K562 (cell line): ENCODE measurements at regions not wholly inside any gene's neighbourhood (a gene's known extent, or its start where the extent isn't known, plus 50 kb on each side); places are given as distances from the start of the nearest gene placed in this dataset.

Experiments used
- ATAC-seq: fragments of 200-7000 bp; cut with Tn5 transposase; 3 replicates; pipeline ENCODE4 v1.9.1; 2020; ENCODE audit warnings: moderate library complexity
- BruUV-seq: library from RNA; stranded (reverse); fragments of 400-500 nt; replicated peaks from 2 replicates; lab custom pipeline; 2021; lab: Mats Ljungman, UMichigan
- CTCF ChIA-PET: fragments of 300-600 bp; formaldehyde crosslinking; extraction: SDS; loops from one replicate; lab custom pipeline; 2021; ENCODE audit warnings: low intra/inter-chr PET ratio; lab: Yijun Ruan, JAX
- POLR2A ChIA-PET: fragments of 300-600, 350-650 bp; sonication (Branson Sonifier 250); formaldehyde crosslinking; extraction: SDS; loops from one replicate; lab custom pipeline; 2021; ENCODE audit warnings: antibody characterized with exemption, inconsistent platforms; lab: Yijun Ruan, JAX
- DNase-seq, 4 experiments: peaks; one replicate each; pipeline versions ENCODE4 v3.0.0 to v3.0.0-alpha.2; 2011 to 2018; ENCODE audit warnings: low spot score in 3 of 4, mixed read lengths in 3 of 4; ENCODE audit errors: extremely low read depth in 1 of 4
- FAIRE-seq: peaks from 2 replicates; lab custom pipeline; 2011; peaks lifted over from hg19 to GRCh38; lab: Jason Lieb, UNC
- H2AFZ ChIP-seq: 2 replicates; pipeline ENCODE4 v1.6.0; 2011; ENCODE audit warnings: low read depth, low read length, control low read depth, inconsistent platforms
- H3K27ac ChIP-seq: fragments of 200-600 bp; 3 replicates; pipeline ENCODE4 v1.8.0; 2011; ENCODE audit warnings: low read depth, mild to moderate bottlenecking, control low read depth, inconsistent platforms, low read length, moderate library complexity, mixed read lengths; ENCODE audit errors: extremely low read depth
- H3K27me3 ChIP-seq, 2 experiments: fragments of 300-600 bp in 1 of 2; 2 replicates in 1 of 2; 3 replicates in 1 of 2; pipeline versions ENCODE4 v1.6.0 to v1.8.0; 2011; ENCODE audit warnings: inconsistent platforms in 2 of 2, low read length in 2 of 2, mild to moderate bottlenecking in 1 of 2, mixed read lengths in 1 of 2, moderate library complexity in 1 of 2; ENCODE audit not compliant: control insufficient read depth in 2 of 2, insufficient read depth in 2 of 2
- H3K36me3 ChIP-seq: fragments of 300-600 bp; 3 replicates; pipeline ENCODE4 v1.8.0; 2011; ENCODE audit warnings: mild to moderate bottlenecking, low read length, inconsistent platforms; ENCODE audit not compliant: control insufficient read depth, insufficient read depth
- H3K4me1 ChIP-seq, 2 experiments: fragments of 200-600 bp in 1 of 2; replicated peaks in 1 of 2; 2 replicates in 1 of 2; 3 replicates in 1 of 2; pipeline versions ENCODE4 v1.5.1 to v1.8.0; 2011; ENCODE audit warnings: inconsistent platforms in 2 of 2, low read length in 2 of 2, mild to moderate bottlenecking in 1 of 2, mixed read lengths in 1 of 2, moderate library complexity in 1 of 2; ENCODE audit not compliant: control insufficient read depth in 2 of 2, insufficient read depth in 2 of 2
- H3K4me2 ChIP-seq: 2 replicates; pipeline ENCODE4 v1.6.1; 2011; ENCODE audit warnings: low read length, control low read depth, inconsistent platforms, mixed read lengths; ENCODE audit not compliant: insufficient read depth
- H3K4me3 ChIP-seq: fragments of 200-600 bp; sonication (generic), shearing (Covaris generic); 2 replicates; pipeline ENCODE4 v1.5.1; 2016; ENCODE audit warnings: control low read depth, inconsistent platforms
- H3K79me2 ChIP-seq: fragments of 200-600 bp; 3 replicates; pipeline ENCODE4 v1.8.0; 2011; ENCODE audit warnings: low read length, inconsistent platforms; ENCODE audit not compliant: control insufficient read depth, insufficient read depth
- H3K9ac ChIP-seq, 2 experiments: 2 replicates each; pipeline versions ENCODE4 v1.6.0 to v1.6.1; 2011; ENCODE audit warnings: low read depth in 2 of 2, low read length in 2 of 2, control low read depth in 1 of 2, inconsistent platforms in 1 of 2, mild to moderate bottlenecking in 1 of 2, mixed read lengths in 1 of 2; ENCODE audit not compliant: insufficient read depth in 1 of 2
- H3K9me1 ChIP-seq: one replicate; pipeline ENCODE4 v1.6.0; 2011; ENCODE audit warnings: inconsistent platforms, mild to moderate bottlenecking, low read length, moderate library complexity; ENCODE audit not compliant: control insufficient read depth, insufficient read depth
- H3K9me3 ChIP-seq: replicated peaks from 2 replicates; pipeline ENCODE4 v1.5.1; 2011; ENCODE audit warnings: low read depth, low read length, inconsistent platforms; ENCODE audit not compliant: control insufficient read depth, insufficient read depth
- H4K20me1 ChIP-seq: replicated peaks from 2 replicates; pipeline ENCODE4 v1.6.1; 2011; ENCODE audit warnings: low read length, inconsistent platforms, mixed read lengths; ENCODE audit not compliant: control insufficient read depth, insufficient read depth
- CBX2 ChIP-seq: fragments of 200-600 bp; sonication (generic); IDR thresholded peaks from one replicate; pipeline ENCODE4 v1.6.1; 2012; ENCODE audit warnings: mild to moderate bottlenecking, low read length, inconsistent platforms; ENCODE audit not compliant: insufficient read depth, poor library complexity, severe bottlenecking
- CC2D1A ChIP-seq: fragments of 450-650 bp; IDR thresholded peaks from 2 replicates; pipeline ENCODE4 v1.6.1; 2017; ENCODE audit warnings: mild to moderate bottlenecking
- FOSL1 ChIP-seq: fragments of 200-800 bp; sonication (Bioruptor generic); conservative IDR thresholded peaks from 2 replicates; pipeline ENCODE4 v1.6.1; 2016; ENCODE audit warnings: missing genetic modification characterization, missing compliant biosample characterization
- HLTF ChIP-seq: fragments of 450-650 bp; IDR thresholded peaks from 2 replicates; pipeline ENCODE4 v1.6.1; 2016
- IRF2 ChIP-seq: sonication (generic); formaldehyde crosslinking; IDR thresholded peaks from 2 replicates; pipeline ENCODE4 v1.8.1; 2022; ENCODE audit warnings: mild to moderate bottlenecking, missing genetic modification reagents
- MYC ChIP-seq, 2 experiments: fragments of 250-450 bp in 1 of 2; sonication (Bioruptor Pico) in 1 of 2; IDR thresholded peaks; 2 replicates each; pipeline versions ENCODE4 v1.5.1 to v1.6.1; 2012 to 2021; ENCODE audit warnings: low read depth in 2 of 2, borderline replicate concordance in 1 of 2, improper control_type of control experiment in 1 of 2, low read length in 1 of 2, mild to moderate bottlenecking in 1 of 2, moderate library complexity in 1 of 2
- PML ChIP-seq: IDR thresholded peaks from 2 replicates; pipeline ENCODE4 v1.6.1; 2012; ENCODE audit warnings: low read length, inconsistent platforms
- RBM34 ChIP-seq: fragments of 200-400 bp; formaldehyde crosslinking; IDR thresholded peaks from 2 replicates; pipeline ENCODE4 v1.6.1; 2018; ENCODE audit warnings: low read length, borderline replicate concordance; ENCODE audit not compliant: insufficient read depth
- SMARCE1 ChIP-seq: fragments of 450-650 bp; IDR thresholded peaks from 2 replicates; pipeline ENCODE4 v1.7.1; 2016; ENCODE audit warnings: mild to moderate bottlenecking
- SRSF9 ChIP-seq: fragments of 200-400 bp; formaldehyde crosslinking; IDR thresholded peaks from 2 replicates; pipeline ENCODE4 v1.6.1; 2017; ENCODE audit warnings: low read depth, low read length, borderline replicate concordance
- TGIF2 ChIP-seq: sonication (generic); formaldehyde crosslinking; IDR thresholded peaks from 2 replicates; pipeline ENCODE4 v1.8.1; 2022; ENCODE audit warnings: mild to moderate bottlenecking, missing genetic modification reagents, moderate library complexity
- TOE1 ChIP-seq, 2 experiments: fragments of 450-650 bp in 1 of 2; sonication (generic) in 1 of 2; formaldehyde crosslinking in 1 of 2; IDR thresholded peaks; 2 replicates each; pipeline versions ENCODE4 v1.7.1 to v1.8.0; 2016 to 2022; ENCODE audit warnings: borderline replicate concordance in 2 of 2, mild to moderate bottlenecking in 2 of 2, antibody characterized with exemption in 1 of 2, inconsistent platforms in 1 of 2, low read depth in 1 of 2, missing genetic modification reagents in 1 of 2, moderate library complexity in 1 of 2
- ZNF324 ChIP-seq: fragments of 250-450 bp; sonication (Bioruptor Pico); IDR thresholded peaks from 2 replicates; pipeline ENCODE4 v1.4.0; 2020; ENCODE audit warnings: mild to moderate bottlenecking
- ZNF785 ChIP-seq: fragments of 250-450 bp; sonication (Bioruptor Pico); IDR thresholded peaks from 2 replicates; pipeline ENCODE4 v1.4.0; 2020; ENCODE audit warnings: mild to moderate bottlenecking
- WGBS: fragments of 100-300 bp; shearing (Covaris generic); methylation state at CpG from one replicate; pipeline ENCODE4 v1.1.6; 2016; ENCODE audit warnings: low coverage, mixed read lengths; ENCODE audit not compliant: insufficient coverage; ENCODE audit errors: missing lambda C conversion rate; 5-methylcytosine and 5-hydroxymethylcytosine counted together
- in situ Hi-C: fragments of 300-500 bp; cut with MboI; formaldehyde crosslinking; loops from 4 replicates; pipeline ENCODE4 v1.15.0; 2018; ENCODE audit warnings: inconsistent platforms, mixed read lengths
- intact Hi-C: fragments of 100-400 bp; cut with micrococcal nuclease; formaldehyde crosslinking; loops from 2 replicates; pipeline ENCODE4 v1.14.2; 2022
- TF ChIP-seq, protein P1 (sequence below): fragments of 450-650 bp; IDR thresholded peaks from 2 replicates; pipeline ENCODE4 v1.6.1; 2016; ENCODE audit warnings: missing biosample characterization, missing genetic modification characterization
- TF ChIP-seq, protein P2 (sequence below): fragments of 200-400 bp; formaldehyde crosslinking; IDR thresholded peaks from 2 replicates; pipeline ENCODE4 v1.6.1; 2017; ENCODE audit warnings: mild to moderate bottlenecking, low read depth, low read length, moderate library complexity
- TF ChIP-seq, protein P3 (sequence below): fragments of 250-450 bp; sonication (Bioruptor Pico); IDR thresholded peaks from 2 replicates; pipeline ENCODE4 v1.5.0; 2021; ENCODE audit warnings: mild to moderate bottlenecking, moderate library complexity

DNA sequence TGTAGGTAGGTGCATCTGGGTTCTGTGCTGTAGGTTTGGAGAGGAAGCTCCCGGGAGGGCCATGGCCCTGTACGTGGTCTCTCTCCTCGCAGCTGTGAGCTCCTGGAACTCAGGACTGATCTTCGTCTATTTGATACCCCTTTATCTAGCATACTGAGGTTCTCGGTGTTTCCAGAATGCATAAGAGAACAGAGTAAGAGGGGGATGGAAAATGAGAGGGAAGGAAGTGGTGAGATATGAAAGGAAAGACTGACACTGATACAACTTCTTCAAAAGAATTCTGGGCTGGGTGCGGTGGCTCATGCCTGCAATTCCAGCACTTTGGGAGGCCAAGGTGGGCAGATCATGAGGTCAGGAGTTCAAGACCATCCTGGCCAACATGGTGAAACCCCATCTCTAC, 90.7 kb downstream of the CHRD start:
- DNase-seq (no peak), ATAC-seq (no peak), FAIRE-seq (no peak)
- TF ChIP-seq TOE1 (IDR thresholded peaks at IDR 0.05; ENCODE audit: borderline replicate concordance) (no peak), TOE1 (CRISPR knock-in tag; IDR thresholded peaks at IDR 0.05; ENCODE audit: borderline replicate concordance, low read depth) (no peak), ZNF324 (CRISPR knock-in tag) (no peak), PML (no peak), CC2D1A (no peak), HLTF (no peak), SRSF9 (no peak), CBX2 (no peak), TGIF2 (CRISPR knock-in tag) (no peak), IRF2 (no peak), ZNF785 (CRISPR knock-in tag) (no peak), RBM34 (no peak), SMARCE1 (no peak), MYC (IDR thresholded peaks at IDR 0.05; ENCODE audit: low read depth, low read length) (no peak), MYC (CRISPR knock-in tag; IDR thresholded peaks at IDR 0.05; ENCODE audit: borderline replicate concordance, low read depth) (no peak), FOSL1 (tag) (no peak)
- TF ChIP-seq, protein P1, sequence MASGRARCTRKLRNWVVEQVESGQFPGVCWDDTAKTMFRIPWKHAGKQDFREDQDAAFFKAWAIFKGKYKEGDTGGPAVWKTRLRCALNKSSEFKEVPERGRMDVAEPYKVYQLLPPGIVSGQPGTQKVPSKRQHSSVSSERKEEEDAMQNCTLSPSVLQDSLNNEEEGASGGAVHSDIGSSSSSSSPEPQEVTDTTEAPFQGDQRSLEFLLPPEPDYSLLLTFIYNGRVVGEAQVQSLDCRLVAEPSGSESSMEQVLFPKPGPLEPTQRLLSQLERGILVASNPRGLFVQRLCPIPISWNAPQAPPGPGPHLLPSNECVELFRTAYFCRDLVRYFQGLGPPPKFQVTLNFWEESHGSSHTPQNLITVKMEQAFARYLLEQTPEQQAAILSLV (tag): no peak
- TF ChIP-seq, protein P2, sequence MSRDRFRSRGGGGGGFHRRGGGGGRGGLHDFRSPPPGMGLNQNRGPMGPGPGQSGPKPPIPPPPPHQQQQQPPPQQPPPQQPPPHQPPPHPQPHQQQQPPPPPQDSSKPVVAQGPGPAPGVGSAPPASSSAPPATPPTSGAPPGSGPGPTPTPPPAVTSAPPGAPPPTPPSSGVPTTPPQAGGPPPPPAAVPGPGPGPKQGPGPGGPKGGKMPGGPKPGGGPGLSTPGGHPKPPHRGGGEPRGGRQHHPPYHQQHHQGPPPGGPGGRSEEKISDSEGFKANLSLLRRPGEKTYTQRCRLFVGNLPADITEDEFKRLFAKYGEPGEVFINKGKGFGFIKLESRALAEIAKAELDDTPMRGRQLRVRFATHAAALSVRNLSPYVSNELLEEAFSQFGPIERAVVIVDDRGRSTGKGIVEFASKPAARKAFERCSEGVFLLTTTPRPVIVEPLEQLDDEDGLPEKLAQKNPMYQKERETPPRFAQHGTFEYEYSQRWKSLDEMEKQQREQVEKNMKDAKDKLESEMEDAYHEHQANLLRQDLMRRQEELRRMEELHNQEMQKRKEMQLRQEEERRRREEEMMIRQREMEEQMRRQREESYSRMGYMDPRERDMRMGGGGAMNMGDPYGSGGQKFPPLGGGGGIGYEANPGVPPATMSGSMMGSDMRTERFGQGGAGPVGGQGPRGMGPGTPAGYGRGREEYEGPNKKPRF: no peak
- TF ChIP-seq, protein P3, sequence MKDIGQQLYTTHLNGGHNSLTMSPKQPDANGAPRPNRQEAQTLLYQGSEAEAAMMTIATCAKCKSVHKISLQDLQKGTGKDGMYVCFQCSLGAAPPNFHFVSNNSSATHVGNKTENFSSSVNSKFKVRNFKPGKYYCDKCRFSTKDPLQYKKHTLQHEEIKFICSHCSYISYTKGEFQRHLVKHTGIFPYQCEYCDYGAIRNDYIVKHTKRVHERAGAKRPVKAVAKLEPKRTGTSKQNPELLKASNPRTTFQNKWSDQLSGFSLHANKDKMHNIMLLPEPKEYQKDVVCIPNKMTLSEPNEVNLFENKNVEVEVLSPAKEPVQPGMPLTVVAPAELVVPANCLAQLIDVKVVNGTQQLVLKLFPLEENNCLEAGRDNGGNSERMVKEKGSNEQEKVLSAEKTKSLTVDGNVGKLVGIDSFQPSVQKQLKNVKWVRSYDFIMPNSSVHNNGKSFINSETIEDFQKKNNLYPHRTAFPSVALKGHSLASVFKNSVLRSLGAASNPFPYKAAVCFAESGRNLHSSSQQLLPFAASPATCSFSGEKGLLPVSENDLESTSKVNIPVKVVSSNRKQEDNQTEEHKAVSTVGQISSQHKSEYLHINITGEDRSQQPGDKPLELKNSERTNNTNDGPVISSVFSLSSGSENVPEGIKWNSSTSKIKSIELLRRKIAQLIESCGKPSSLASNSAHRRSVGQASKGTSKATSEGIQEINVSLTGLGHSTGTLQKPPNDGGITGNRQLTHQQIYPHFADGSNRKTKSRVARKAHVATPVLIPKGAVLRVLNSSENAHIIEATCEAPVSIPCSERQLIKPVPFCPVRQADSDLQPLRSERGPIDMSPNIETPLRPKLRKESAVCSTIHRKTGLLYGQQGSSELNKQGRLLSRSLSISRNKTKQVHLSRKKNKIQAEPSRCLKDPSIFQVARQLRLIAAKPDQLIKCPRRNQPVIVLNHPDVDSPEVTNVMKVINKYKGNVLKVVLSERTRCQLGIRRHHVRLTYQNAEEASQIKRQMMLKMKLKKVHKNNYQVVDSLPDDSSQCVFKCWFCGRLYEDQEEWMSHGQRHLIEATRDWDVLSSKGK (CRISPR knock-in tag): no peak
- intact Hi-C loops: no loop called here
- WGBS: 3% methylated on average over 6 of the region's 6 CpGs
- ChIA-PET POLR2A (interaction anchor here (1.0 kb wide), 1 partner anchor 8 kb away, joined by 3 read pairs; no protein-coding TSS in a partner anchor), CTCF (interaction anchor here (3.1 kb wide), 1 partner anchor 73 kb away, joined by 12 read pairs; no protein-coding TSS in a partner anchor)
- Histone ChIP-seq H3K4me1 (no peaks in the 10 kb centered on the region; a peak in 1 of 5 replicates), H3K27me3 (peaks cover 17 to 40% of the 10 kb centered on the region in 2 experiments; a peak in 4 of 5 replicates), H3K4me3 (no peak overlapping the region), H3K79me2 (no peaks in the 10 kb centered on the region), H4K20me1 (no peaks in the 10 kb centered on the region), H3K4me2 (no peak overlapping the region), H3K9ac (no peak overlapping the region), H2AFZ (no peak overlapping the region), H3K36me3 (no peaks in the 10 kb centered on the region), H3K27ac (no peak overlapping the region), H3K9me1 (no peaks in the 10 kb centered on the region), H3K9me3 (no peaks in the 10 kb centered on the region)
- BruUV-seq: no TSS peak
- in situ Hi-C loops: no loop called here
